ENCODE measurements at regions not wholly inside any gene's neighbourhood (a gene's known extent, or its start where the extent isn't known, plus 50 kb on each side); places are given as distances from the start of the nearest gene placed in this dataset.

DNA sequence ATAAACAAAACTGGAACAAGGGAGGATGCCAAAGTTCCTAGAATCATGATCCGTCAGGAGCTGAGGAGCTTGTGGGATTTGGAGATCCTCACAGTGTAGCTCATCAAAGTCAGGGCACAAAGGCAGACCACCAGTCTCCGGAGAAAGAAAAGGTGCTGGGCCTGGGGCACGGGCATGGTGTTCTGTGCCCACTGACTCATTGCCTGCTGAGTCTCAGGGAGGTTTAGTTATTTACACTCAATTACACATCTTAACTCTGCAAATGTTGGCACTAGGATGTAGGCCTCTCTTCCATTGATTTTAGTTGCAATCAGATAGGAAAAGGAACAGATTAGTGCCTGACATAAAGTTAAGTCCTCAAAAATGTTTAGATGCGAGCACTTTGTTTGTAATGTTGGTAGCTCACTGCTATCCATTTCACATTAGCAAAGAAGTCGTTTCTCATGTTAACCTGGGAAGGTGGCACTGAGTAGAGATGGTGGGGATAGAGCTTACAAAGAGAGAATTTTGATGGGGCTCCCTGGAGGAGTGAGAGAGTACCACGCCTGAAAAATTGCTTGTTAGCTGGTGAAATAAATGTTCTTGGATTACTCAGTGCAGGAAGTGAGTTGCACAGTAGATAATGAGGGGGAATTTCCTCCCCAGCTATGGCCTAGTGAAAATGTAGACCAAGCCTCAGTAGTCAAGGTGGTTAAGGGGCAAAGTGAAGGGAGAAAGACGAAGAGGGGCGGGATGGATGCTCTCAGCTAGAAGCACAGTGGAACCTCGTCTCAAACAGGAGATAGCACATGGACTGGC, 109.5 kb upstream of the CD180 start:
- Histone ChIP-seq H3K27me3 (ENCODE audit: insufficient read depth, low read length) (no peaks in the 10 kb centered on the region), H3K56ac (ENCODE audit: insufficient read length, low read depth, low read length) (no peak overlapping the region), H2AK5ac (ENCODE audit: insufficient read length, low read length) (no peak overlapping the region), H3K18ac (ENCODE audit: insufficient read length, low read depth, low read length) (no peak overlapping the region), H2BK5ac (ENCODE audit: insufficient read length, low read length) (no peak overlapping the region), H3K23ac (ENCODE audit: insufficient read length, low read depth, low read length) (no peak overlapping the region), H4K8ac (replicated peaks; ENCODE audit: insufficient read length, low read depth, low read length) (no peak overlapping the region), H3K4me1 (ENCODE audit: insufficient read depth, low read length) (0 out of 2 replicates have a peak, but pooled peaks cover 2% of the 10 kb centered on the region), H3K4ac (ENCODE audit: low read depth, low read length) (no peak overlapping the region), H3K79me1 (ENCODE audit: insufficient read depth, low read depth, low read length, poor library complexity, severe bottlenecking) (no peaks in the 10 kb centered on the region), H3K4me2 (ENCODE audit: insufficient read depth, insufficient read length, low read length) (no peak overlapping the region), H3K9me3 (ENCODE audit: control insufficient read depth, low read depth, low read length) (no peaks in the 10 kb centered on the region), H4K91ac (ENCODE audit: insufficient read length, low read depth, low read length) (no peak overlapping the region), H3T11ph (ENCODE audit: low read length) (no peak overlapping the region), H2BK120ac (ENCODE audit: low read depth, low read length, poor library complexity, severe bottlenecking) (no peak overlapping the region), H4K5ac (ENCODE audit: insufficient read length, low read depth, low read length) (no peak overlapping the region), H2BK15ac (ENCODE audit: low read depth, low read length) (no peak overlapping the region), H2BK20ac (ENCODE audit: low read depth, low read length, poor library complexity, severe bottlenecking) (no peak overlapping the region), H3K9ac (ENCODE audit: extremely low read depth, insufficient read length, low read length) (no peak overlapping the region), H3K23me2 (ENCODE audit: insufficient read length, low read depth, low read length, poor library complexity, severe bottlenecking) (no peaks in the 10 kb centered on the region), H3K27ac (ENCODE audit: insufficient read length, low read depth, low read length) (no peak overlapping the region), H2AFZ (ENCODE audit: low read length) (no peak overlapping the region), H4K20me1 (ENCODE audit: control insufficient read depth, insufficient read depth, insufficient read length) (no peaks in the 10 kb centered on the region), H3K79me2 (ENCODE audit: insufficient read depth, low read length) (no peaks in the 10 kb centered on the region), H2BK12ac (ENCODE audit: insufficient read length, low read depth, low read length) (no peak overlapping the region), H3K14ac (ENCODE audit: insufficient read depth, low read length) (no peak overlapping the region)
- Mint-ChIP-seq H3K27ac (no peak overlapping the region), H3K4me1 (no peaks in the 10 kb centered on the region), H3K4me3 (no peak overlapping the region), H3K27me3 (ENCODE audit: low read depth) (no peaks in the 10 kb centered on the region; the same call in 1 of the 2 replicates), H3K9me3 (peaks cover 0 to 3% of the 10 kb centered on the region in 2 experiments; a peak in 4 of 5 replicates), H3K36me3 (ENCODE audit: insufficient read depth in 1 of 3, low read depth in 3 of 3) (peaks cover 0 to 2% (median 0%) of the 10 kb centered on the region in 3 experiments; a peak in 1 of 7 replicates)
- no CpG with 5 or more reads among the region's 9 CpGs for WGBS (ENCODE audit: extremely low coverage, insufficient read length, low lambda C conversion rate)
- no peak for DNase-seq
- TF ChIP-seq CTCF (conservative IDR thresholded peaks at IDR 0.05), result no peak
